22Rv1 (cell line): ENCODE measurements at regions not wholly inside any gene's neighbourhood (a gene's known extent, or its start where the extent isn't known, plus 50 kb on each side); places are given as distances from the start of the nearest gene placed in this dataset.
"Not testable (repeated sequence)": the region's sequence is repeated elsewhere in the genome, so short reads cannot be mapped to it uniquely, and the experiment has no call there.

ENCODE experiments used
- H3K27ac ChIP-seq: fragments of 450-650 bp; 2 replicates; pipeline ENCODE4 v1.5.1; 2017
- CTCF ChIP-seq: fragments of 450-650 bp; IDR thresholded peaks from 2 replicates; pipeline ENCODE4 v1.5.1; 2017; ENCODE audit warnings: mild to moderate bottlenecking
- ZFX ChIP-seq: fragments of 450-650 bp; IDR thresholded peaks from 2 replicates; pipeline ENCODE4 v1.6.1; 2017; ENCODE audit warnings: antibody characterized with exemption, borderline replicate concordance

GRCh38 chr19:28435551-28436271, 777.2 kb downstream of the UQCRFS1 start:
- TF ChIP-seq ZFX = no peak
- no peak for TF ChIP-seq CTCF

GRCh38 chr19:28434794-28435193, 778.2 kb downstream of the UQCRFS1 start:
- not testable (repeated sequence) for H3K27ac ChIP-seq

More at GRCh38 chr19:28435551-28436271, 777.2 kb downstream of the UQCRFS1 start:
- no peak overlapping the region for H3K27ac ChIP-seq

- not testable (repeated sequence) for H3K27ac ChIP-seq
Measured at GRCh38 chr19:28434365-28434764, 778.6 kb downstream of the UQCRFS1 start.

GRCh38 chr19:28433166-28433565, 779.8 kb downstream of the UQCRFS1 start:
- not testable (repeated sequence) for H3K27ac ChIP-seq

- H3K27ac ChIP-seq = no peak overlapping the region
- TF ChIP-seq CTCF (no peak), ZFX (no peak)
Measured at GRCh38 chr19:28430214-28430613, 782.7 kb downstream of the UQCRFS1 start.

- TF ChIP-seq ZFX = no peak
- TF ChIP-seq CTCF = no peak
- H3K27ac ChIP-seq = no peak overlapping the region
Measured at GRCh38 chr19:28429356-28429755, 783.6 kb downstream of the UQCRFS1 start.

- no peak overlapping the region for H3K27ac ChIP-seq
Measured at GRCh38 chr19:28428663-28429348, 784.1 kb downstream of the UQCRFS1 start.

GRCh38 chr19:28427376-28428083, 785.4 kb downstream of the UQCRFS1 start:
- TF ChIP-seq CTCF (no peak), ZFX (no peak)

More at GRCh38 chr19:28428663-28429348, 784.1 kb downstream of the UQCRFS1 start:
- TF ChIP-seq CTCF = no peak
- no peak for TF ChIP-seq ZFX

More at GRCh38 chr19:28427376-28428083, 785.4 kb downstream of the UQCRFS1 start:
- H3K27ac ChIP-seq = no peak overlapping the region
